ENCODE measurements at regions not wholly inside any gene's neighbourhood (a gene's known extent, or its start where the extent isn't known, plus 50 kb on each side); places are given as distances from the start of the nearest gene placed in this dataset.

- intact Hi-C loops (cut with micrococcal nuclease) = no loop called here
- Mint-ChIP-seq H3K36me3 (ENCODE audit: low read depth) (no peaks in the 10 kb centered on the region), H3K27me3 (peaks cover 2% of the 10 kb centered on the region), H3K9me3 (no peaks in the 10 kb centered on the region), H3K4me3 (no peak overlapping the region), H3K4me1 (ENCODE audit: low read depth) (no peaks in the 10 kb centered on the region), H3K27ac (no peak overlapping the region)
- no peak for ATAC-seq
- POLR2A ChIA-PET = no interaction called here
- CTCF ChIA-PET = no interaction called here
- TF ChIP-seq CTCF (IDR thresholded peaks at IDR 0.05) = no peak
- no peak for DNase-seq
These were observed 149.2 kb downstream of the OMA1 start for GRCh38 chr1:58397187-58397820.

- Mint-ChIP-seq H3K4me3 (no peak overlapping the region), H3K36me3 (ENCODE audit: low read depth) (no peaks in the 10 kb centered on the region), H3K4me1 (ENCODE audit: low read depth) (no peaks in the 10 kb centered on the region), H3K9me3 (no peaks in the 10 kb centered on the region), H3K27ac (no peak overlapping the region), H3K27me3 (no peaks in the 10 kb centered on the region)
- DNase-seq = no peak
- ChIA-PET POLR2A (no interaction called here), CTCF (no interaction called here)
- TF ChIP-seq CTCF (IDR thresholded peaks at IDR 0.05) = no peak
- intact Hi-C loops (cut with micrococcal nuclease) = no loop called here
- ATAC-seq = no peak
These were observed 150.4 kb downstream of the OMA1 start for GRCh38 chr1:58396150-58396549.

- H3K4me3 Mint-ChIP-seq = no peak overlapping the region
- no peak overlapping the region for H3K27ac Mint-ChIP-seq
- no peaks in the 10 kb centered on the region for H3K4me1 Mint-ChIP-seq (ENCODE audit: low read depth)
- ChIA-PET POLR2A (no interaction called here), CTCF (no interaction called here)
- no peaks in the 10 kb centered on the region for H3K27me3 Mint-ChIP-seq
- intact Hi-C loops (cut with micrococcal nuclease) = no loop called here
- ATAC-seq = no peak
- DNase-seq = no peak
- H3K36me3 Mint-ChIP-seq (ENCODE audit: low read depth) = no peaks in the 10 kb centered on the region
- H3K9me3 Mint-ChIP-seq = no peaks in the 10 kb centered on the region
- TF ChIP-seq CTCF (IDR thresholded peaks at IDR 0.05) = no peak
These were observed 151.2 kb downstream of the OMA1 start for GRCh38 chr1:58395355-58395754.

- Mint-ChIP-seq H3K9me3 (no peaks in the 10 kb centered on the region), H3K27ac (no peak overlapping the region), H3K4me3 (no peak overlapping the region), H3K4me1 (ENCODE audit: low read depth) (no peaks in the 10 kb centered on the region), H3K36me3 (ENCODE audit: low read depth) (no peaks in the 10 kb centered on the region), H3K27me3 (no peaks in the 10 kb centered on the region)
- DNase-seq = peak; percentile 44
- peak; percentile 93 for ATAC-seq
- TF ChIP-seq CTCF (IDR thresholded peaks at IDR 0.05) = no peak
- CTCF ChIA-PET = no interaction called here
- POLR2A ChIA-PET = interaction anchor here (0.9 kb wide), 1 partner anchor 9 kb away, joined by 3 read pairs; no protein-coding TSS in a partner anchor
- intact Hi-C loops (cut with micrococcal nuclease) = no loop called here
These were observed 154.4 kb downstream of the OMA1 start for GRCh38 chr1:58392083-58392482.

- Mint-ChIP-seq H3K36me3 (ENCODE audit: low read depth) (no peaks in the 10 kb centered on the region), H3K27me3 (no peaks in the 10 kb centered on the region), H3K27ac (no peak overlapping the region), H3K4me1 (ENCODE audit: low read depth) (no peaks in the 10 kb centered on the region), H3K4me3 (no peak overlapping the region), H3K9me3 (no peaks in the 10 kb centered on the region)
- ChIA-PET POLR2A (interaction anchor here (0.9 kb wide), 1 partner anchor 10 kb away, joined by 3 read pairs; no protein-coding TSS in a partner anchor), CTCF (no interaction called here)
- intact Hi-C loops (cut with micrococcal nuclease) = no loop called here
- ATAC-seq (no peak), DNase-seq (no peak)
- no peak for TF ChIP-seq CTCF (IDR thresholded peaks at IDR 0.05)
These were observed 155.0 kb downstream of the OMA1 start for GRCh38 chr1:58391514-58391913.
